Loucy (cell line): ENCODE measurements at regions not wholly inside any gene's neighbourhood (a gene's known extent, or its start where the extent isn't known, plus 50 kb on each side); places are given as distances from the start of the nearest gene placed in this dataset.

Experiments
- H2AFZ ChIP-seq: fragments of 200-600 bp; sonication (generic); 2 replicates; pipeline ENCODE4 v1.6.0; 2016; ENCODE audit warnings: antibody characterized with exemption, mild to moderate bottlenecking, low read length, moderate library complexity
- H3F3A ChIP-seq: fragments of 200-600 bp; 2 replicates; pipeline ENCODE4 v1.6.0; 2016; ENCODE audit warnings: antibody characterized with exemption, low read depth, mild to moderate bottlenecking
- H3K27me3 ChIP-seq: fragments of 200-600 bp; sonication (generic); 2 replicates; pipeline ENCODE4 v1.6.1; 2014; ENCODE audit warnings: low read length, mild to moderate bottlenecking; ENCODE audit not compliant: insufficient read depth, poor library complexity, severe bottlenecking
- H3K36me3 ChIP-seq: fragments of 200-600 bp; sonication (generic); 2 replicates; pipeline ENCODE4 v1.6.1; 2016; ENCODE audit warnings: low read length; ENCODE audit not compliant: insufficient read depth
- H3K4me1 ChIP-seq: fragments of 200-600 bp; sonication (generic); 2 replicates; pipeline ENCODE4 v1.5.1; 2014; ENCODE audit warnings: low read length, mild to moderate bottlenecking; ENCODE audit not compliant: insufficient read depth, poor library complexity, severe bottlenecking
- H3K4me2 ChIP-seq: fragments of 200-600 bp; sonication (generic); 2 replicates; pipeline ENCODE4 v1.6.0; 2014; ENCODE audit warnings: antibody characterized with exemption, low read length, low read depth, mild to moderate bottlenecking; ENCODE audit not compliant: poor library complexity, severe bottlenecking
- H3K4me3 ChIP-seq: fragments of 200-600 bp; sonication (generic); 2 replicates; pipeline ENCODE4 v1.5.1; 2014; ENCODE audit warnings: low read length, mild to moderate bottlenecking, mixed read lengths; ENCODE audit not compliant: poor library complexity, severe bottlenecking
- H3K79me2 ChIP-seq: fragments of 200-600 bp; sonication (generic); 2 replicates; pipeline ENCODE4 v1.6.1; 2014; ENCODE audit warnings: low read length; ENCODE audit not compliant: insufficient read depth
- H3K9ac ChIP-seq: fragments of 200-600 bp; sonication (generic); 2 replicates; pipeline ENCODE4 v1.6.0; 2014; ENCODE audit warnings: mild to moderate bottlenecking, low read depth, low read length, moderate library complexity; ENCODE audit not compliant: poor library complexity, severe bottlenecking
- H3K9me2 ChIP-seq: fragments of 200-600 bp; sonication (generic); replicated peaks from 2 replicates; pipeline ENCODE4 v1.6.1; 2016; ENCODE audit warnings: low read depth, low read length, mixed read lengths
- H3K9me3 ChIP-seq: fragments of 200-600 bp; sonication (generic); 2 replicates; pipeline ENCODE4 v1.6.1; 2014; ENCODE audit warnings: mild to moderate bottlenecking, antibody characterized with exemption, low read length, low read depth; ENCODE audit not compliant: insufficient read depth
- H4K20me1 ChIP-seq: fragments of 200-600 bp; sonication (generic); 2 replicates; pipeline ENCODE4 v1.6.0; 2014; ENCODE audit warnings: antibody characterized with exemption, low read length, mild to moderate bottlenecking; ENCODE audit not compliant: insufficient read depth, poor library complexity, severe bottlenecking
- CTCF ChIP-seq: fragments of 200-600 bp; sonication (generic); conservative IDR thresholded peaks from 2 replicates; pipeline ENCODE4 v1.5.1; 2014; ENCODE audit warnings: mild to moderate bottlenecking, antibody characterized with exemption, low read length
- EZH2phosphoT487 ChIP-seq: fragments of 200-600 bp; IDR thresholded peaks from 2 replicates; pipeline ENCODE4 v1.6.1; 2018; ENCODE audit warnings: antibody characterized with exemption, mild to moderate bottlenecking, moderate library complexity, borderline replicate concordance

GRCh38 chr10:10897400-10897799 lies 120.3 kb upstream of the CELF2 start:
- Histone ChIP-seq H3K9me3 (no peaks in the 10 kb centered on the region), H3K4me3 (no peak overlapping the region), H3K27me3 (no peaks in the 10 kb centered on the region), H3K4me2 (no peak overlapping the region), H3K4me1 (no peaks in the 10 kb centered on the region), H3K9me2 (no peaks in the 10 kb centered on the region; the same call in 1 of the 2 replicates), H3K36me3 (no peaks in the 10 kb centered on the region), H3F3A (no peaks in the 10 kb centered on the region), H3K79me2 (no peaks in the 10 kb centered on the region), H2AFZ (no peak overlapping the region), H3K9ac (no peak overlapping the region), H4K20me1 (no peaks in the 10 kb centered on the region)
- TF ChIP-seq CTCF (no peak), EZH2phosphoT487 (no peak)

- TF ChIP-seq CTCF (no peak), EZH2phosphoT487 (no peak)
- Histone ChIP-seq H3K9me3 (no peaks in the 10 kb centered on the region), H4K20me1 (no peaks in the 10 kb centered on the region)
Observed at GRCh38 chr10:10901906-10902305, 115.8 kb upstream of the CELF2 start.

DNA sequence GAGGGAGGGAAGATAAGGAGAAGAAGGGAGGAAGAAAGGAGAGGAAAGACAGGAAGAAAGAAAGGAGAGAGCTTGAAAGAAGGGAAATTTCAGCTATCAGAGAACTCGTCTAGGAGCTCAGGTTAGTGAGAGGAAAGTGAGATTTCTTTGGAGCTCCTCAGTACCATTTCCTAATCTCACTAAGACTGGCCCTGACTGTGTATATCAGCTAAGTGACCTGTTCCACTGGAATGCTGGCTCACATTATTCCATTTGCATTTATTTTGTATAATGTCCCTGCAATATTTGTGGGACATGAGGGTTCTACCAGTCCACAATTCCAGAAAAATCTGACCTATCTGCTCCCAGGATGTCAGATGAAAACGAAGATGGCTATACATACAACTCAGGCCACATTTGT lies 114.7 kb upstream of the CELF2 start:
- H3K9ac ChIP-seq = no peak overlapping the region
- no peak overlapping the region for H3K4me2 ChIP-seq
- no peaks in the 10 kb centered on the region for H4K20me1 ChIP-seq
- H3F3A ChIP-seq = no peaks in the 10 kb centered on the region
- no peak overlapping the region for H2AFZ ChIP-seq
- H3K9me2 ChIP-seq = no peaks in the 10 kb centered on the region; the same call in 1 of the 2 replicates
- H3K79me2 ChIP-seq = no peaks in the 10 kb centered on the region
- H3K27me3 ChIP-seq = no peaks in the 10 kb centered on the region
- H3K36me3 ChIP-seq = no peaks in the 10 kb centered on the region
- H3K9me3 ChIP-seq = no peaks in the 10 kb centered on the region
- TF ChIP-seq CTCF = no peak
- TF ChIP-seq EZH2phosphoT487 = no peak
- no peaks in the 10 kb centered on the region for H3K4me1 ChIP-seq
- no peak overlapping the region for H3K4me3 ChIP-seq

More at GRCh38 chr10:10901906-10902305, 115.8 kb upstream of the CELF2 start:
- Histone ChIP-seq H3K4me1 (no peaks in the 10 kb centered on the region), H3F3A (no peaks in the 10 kb centered on the region), H3K9ac (no peak overlapping the region), H3K4me3 (no peak overlapping the region), H2AFZ (no peak overlapping the region), H3K36me3 (no peaks in the 10 kb centered on the region), H3K9me2 (no peaks in the 10 kb centered on the region; the same call in 1 of the 2 replicates), H3K27me3 (no peaks in the 10 kb centered on the region), H3K4me2 (no peak overlapping the region), H3K79me2 (no peaks in the 10 kb centered on the region)
